Caco-2 (cell line): ENCODE measurements at regions not wholly inside any gene's neighbourhood (a gene's known extent, or its start where the extent isn't known, plus 50 kb on each side); places are given as distances from the start of the nearest gene placed in this dataset.

Experiments used
- BruUV-seq: library from RNA; stranded (reverse); fragments of 400-500 nt; replicated peaks from 2 replicates; lab custom pipeline; 2021; lab: Mats Ljungman, UMichigan
- CTCF ChIA-PET: fragments of 300-600 bp; sonication (Branson Sonifier 250); formaldehyde crosslinking; loops from one replicate; lab custom pipeline; 2022; ENCODE audit warnings: antibody characterized with exemption; lab: Charles Lee
- POLR2A ChIA-PET: fragments of 300-600 bp; sonication (Branson Sonifier 250); formaldehyde crosslinking; loops from one replicate; lab custom pipeline; 2022; ENCODE audit warnings: antibody characterized with exemption; lab: Charles Lee
- DNase-seq, 2 experiments: peaks; one replicate each; pipeline versions ENCODE4 v3.0.0 to v3.0.0-alpha.2; 2020 to 2022
- H3K27me3 ChIP-seq: replicated peaks from 2 replicates; pipeline ENCODE4 v1.6.0; 2011; ENCODE audit warnings: low read length; ENCODE audit not compliant: control insufficient read depth, insufficient read depth
- H3K36me3 ChIP-seq: 2 replicates; pipeline ENCODE4 v1.5.1; 2011; ENCODE audit warnings: low read length; ENCODE audit not compliant: control insufficient read depth, insufficient read depth
- H3K4me1 ChIP-seq: fragments of 250-450 bp; sonication (Bioruptor Pico); 2 replicates; pipeline ENCODE4 v1.5.1; 2020; ENCODE audit warnings: mild to moderate bottlenecking
- H3K4me3 ChIP-seq: 2 replicates; pipeline ENCODE4 v1.5.1; 2011; ENCODE audit warnings: low read depth, mild to moderate bottlenecking, control low read depth, low read length
- H3K9me3 ChIP-seq: fragments of 250-450 bp; sonication (Bioruptor Pico); 2 replicates; pipeline ENCODE4 v1.5.1; 2020; ENCODE audit warnings: mild to moderate bottlenecking, moderate library complexity
- H3K27ac Mint-ChIP-seq: one replicate; pipeline ENCODE4 v1.8.0; 2022; ENCODE audit warnings: mixed read lengths; ENCODE audit not compliant: unreplicated experiment
- H3K27me3 Mint-ChIP-seq: one replicate; pipeline ENCODE4 v1.8.0; 2022; ENCODE audit warnings: mixed read lengths; ENCODE audit not compliant: insufficient read depth, unreplicated experiment
- H3K36me3 Mint-ChIP-seq: one replicate; pipeline ENCODE4 v1.8.0; 2022; ENCODE audit warnings: mild to moderate bottlenecking, mixed read lengths; ENCODE audit not compliant: insufficient read depth, unreplicated experiment
- H3K4me1 Mint-ChIP-seq: one replicate; pipeline ENCODE4 v1.8.0; 2022; ENCODE audit warnings: low read depth, mixed read lengths; ENCODE audit not compliant: unreplicated experiment
- H3K4me3 Mint-ChIP-seq: one replicate; pipeline ENCODE4 v1.8.0; 2022; ENCODE audit warnings: mild to moderate bottlenecking, moderate library complexity, mixed read lengths; ENCODE audit not compliant: unreplicated experiment
- H3K9me3 Mint-ChIP-seq: one replicate; pipeline ENCODE4 v1.8.0; 2022; ENCODE audit warnings: mixed read lengths; ENCODE audit not compliant: unreplicated experiment
- CTCF ChIP-seq, 2 experiments: fragments of 200-600 bp in 1 of 2; IDR thresholded peaks; 1 replicate in 1 of 2; 2 replicates in 1 of 2; pipeline versions ENCODE4 v1.5.1 to v1.8.0; 2011 to 2022; ENCODE audit warnings: antibody characterized with exemption in 1 of 2, control low read depth in 1 of 2, inconsistent platforms in 1 of 2, low read depth in 1 of 2, low read length in 1 of 2, mild to moderate bottlenecking in 1 of 2, moderate library complexity in 1 of 2; ENCODE audit not compliant: insufficient read depth in 1 of 2, severe bottlenecking in 1 of 2, unreplicated experiment in 1 of 2
- intact Hi-C: fragments of 100-400 bp; cut with micrococcal nuclease; formaldehyde crosslinking; loops from one replicate; pipeline ENCODE4 v1.10.0; 2022; ENCODE audit not compliant: unreplicated experiment

GRCh38 chrX:134738986-134739740 lies 57.8 kb downstream of the PABIR2 start:
- Histone ChIP-seq H3K4me1 (no peaks in the 10 kb centered on the region), H3K9me3 (no peaks in the 10 kb centered on the region), H3K4me3 (no peak overlapping the region), H3K36me3 (no peaks in the 10 kb centered on the region), H3K27me3 (no peaks in the 10 kb centered on the region)
- peaks cover 13% of the 10 kb centered on the region for H3K4me1 Mint-ChIP-seq
- H3K9me3 Mint-ChIP-seq = no peaks in the 10 kb centered on the region
- intact Hi-C loops = no loop called here
- ChIA-PET CTCF (no interaction called here), POLR2A (no interaction called here)
- no peaks in the 10 kb centered on the region for H3K36me3 Mint-ChIP-seq
- no peak overlapping the region for H3K4me3 Mint-ChIP-seq
- no TSS peak for BruUV-seq
- no peak overlapping the region for H3K27ac Mint-ChIP-seq
- no peak for DNase-seq
- TF ChIP-seq CTCF (IDR thresholded peaks at IDR 0.05; ENCODE audit: insufficient read depth in 1 of 2, low read depth in 1 of 2, low read length in 1 of 2, severe bottlenecking in 1 of 2, unreplicated experiment in 1 of 2) = no peak
- H3K27me3 Mint-ChIP-seq = no peaks in the 10 kb centered on the region

GRCh38 chrX:134738445-134738844 lies 58.6 kb downstream of the PABIR2 start:
- no TSS peak for BruUV-seq
- no peak overlapping the region for H3K27ac Mint-ChIP-seq
- H3K27me3 Mint-ChIP-seq = no peaks in the 10 kb centered on the region
- Histone ChIP-seq H3K9me3 (no peaks in the 10 kb centered on the region), H3K36me3 (no peaks in the 10 kb centered on the region), H3K4me3 (no peak overlapping the region), H3K27me3 (no peaks in the 10 kb centered on the region), H3K4me1 (no peaks in the 10 kb centered on the region)
- intact Hi-C loops = no loop called here
- H3K36me3 Mint-ChIP-seq = no peaks in the 10 kb centered on the region
- no peak for DNase-seq
- CTCF ChIA-PET = no interaction called here
- H3K9me3 Mint-ChIP-seq = no peaks in the 10 kb centered on the region
- no peak overlapping the region for H3K4me3 Mint-ChIP-seq
- TF ChIP-seq CTCF (IDR thresholded peaks at IDR 0.05; ENCODE audit: insufficient read depth in 1 of 2, low read depth in 1 of 2, low read length in 1 of 2, severe bottlenecking in 1 of 2, unreplicated experiment in 1 of 2) = no peak
- POLR2A ChIA-PET = no interaction called here
- H3K4me1 Mint-ChIP-seq = peaks cover 13% of the 10 kb centered on the region

- intact Hi-C loops = no loop called here
- Mint-ChIP-seq H3K9me3 (no peaks in the 10 kb centered on the region), H3K36me3 (no peaks in the 10 kb centered on the region), H3K4me3 (no peak overlapping the region), H3K4me1 (peaks cover 11% of the 10 kb centered on the region), H3K27me3 (no peaks in the 10 kb centered on the region), H3K27ac (no peak overlapping the region)
- CTCF ChIA-PET = interaction anchor here (0.8 kb wide), 1 partner anchor 26 kb away, joined by 3 read pairs; no protein-coding TSS in a partner anchor
- no peak for TF ChIP-seq CTCF (IDR thresholded peaks at IDR 0.05; ENCODE audit: insufficient read depth in 1 of 2, low read depth in 1 of 2, low read length in 1 of 2, severe bottlenecking in 1 of 2, unreplicated experiment in 1 of 2)
- no peaks in the 10 kb centered on the region for H3K36me3 ChIP-seq
- no peaks in the 10 kb centered on the region for H3K9me3 ChIP-seq
- no TSS peak for BruUV-seq
- no peak for DNase-seq
- H3K27me3 ChIP-seq = no peaks in the 10 kb centered on the region
- POLR2A ChIA-PET = no interaction called here
- no peaks in the 10 kb centered on the region for H3K4me1 ChIP-seq
- H3K4me3 ChIP-seq = no peak overlapping the region
Measured at GRCh38 chrX:134737721-134738369, 59.2 kb downstream of the PABIR2 start.
